ENCODE measurements at regions not wholly inside any gene's neighbourhood (a gene's known extent, or its start where the extent isn't known, plus 50 kb on each side); places are given as distances from the start of the nearest gene placed in this dataset.

DNA sequence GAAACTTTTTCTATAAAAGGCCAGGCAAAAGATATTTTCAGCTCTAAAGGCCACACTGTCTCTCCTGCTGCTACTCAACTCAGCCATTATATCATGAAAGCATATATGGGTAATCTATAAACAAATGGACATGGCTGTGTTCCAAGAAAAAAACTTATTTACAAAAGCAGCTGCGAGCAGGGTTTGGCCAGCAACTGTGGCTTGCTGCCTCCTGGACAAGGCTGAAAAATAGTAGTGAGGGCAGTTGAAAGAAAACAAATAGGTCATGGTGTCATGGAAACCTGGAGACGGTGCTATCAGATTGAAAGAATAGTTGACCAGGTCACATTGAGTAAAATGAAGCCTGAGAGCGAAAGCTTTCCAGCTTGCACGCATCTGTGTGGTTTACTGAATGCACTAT lies 89.2 kb upstream of the LRATD1 start:
- no peak for DNase-seq (ENCODE audit: low read depth)

DNA sequence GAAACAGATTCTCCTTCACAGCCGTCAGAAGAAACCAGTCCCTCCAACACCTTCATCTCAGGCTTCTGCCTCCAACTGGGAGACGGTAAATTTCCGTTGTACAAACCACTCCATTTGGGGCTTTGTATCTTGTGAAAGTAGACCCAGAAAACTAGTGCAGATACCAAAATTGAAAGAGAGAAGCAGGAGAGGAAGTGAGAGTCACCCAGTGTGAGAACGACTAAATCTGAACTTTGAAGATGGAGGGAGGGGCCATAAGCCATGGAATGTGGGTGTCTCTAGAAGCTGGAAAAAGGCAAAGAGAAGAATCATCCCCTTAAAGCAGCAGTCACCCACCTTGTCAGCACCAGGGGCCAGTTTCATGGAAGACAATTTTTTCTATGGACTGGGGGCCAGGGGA lies 88.3 kb upstream of the LRATD1 start:
- TF ChIP-seq, protein P1, sequence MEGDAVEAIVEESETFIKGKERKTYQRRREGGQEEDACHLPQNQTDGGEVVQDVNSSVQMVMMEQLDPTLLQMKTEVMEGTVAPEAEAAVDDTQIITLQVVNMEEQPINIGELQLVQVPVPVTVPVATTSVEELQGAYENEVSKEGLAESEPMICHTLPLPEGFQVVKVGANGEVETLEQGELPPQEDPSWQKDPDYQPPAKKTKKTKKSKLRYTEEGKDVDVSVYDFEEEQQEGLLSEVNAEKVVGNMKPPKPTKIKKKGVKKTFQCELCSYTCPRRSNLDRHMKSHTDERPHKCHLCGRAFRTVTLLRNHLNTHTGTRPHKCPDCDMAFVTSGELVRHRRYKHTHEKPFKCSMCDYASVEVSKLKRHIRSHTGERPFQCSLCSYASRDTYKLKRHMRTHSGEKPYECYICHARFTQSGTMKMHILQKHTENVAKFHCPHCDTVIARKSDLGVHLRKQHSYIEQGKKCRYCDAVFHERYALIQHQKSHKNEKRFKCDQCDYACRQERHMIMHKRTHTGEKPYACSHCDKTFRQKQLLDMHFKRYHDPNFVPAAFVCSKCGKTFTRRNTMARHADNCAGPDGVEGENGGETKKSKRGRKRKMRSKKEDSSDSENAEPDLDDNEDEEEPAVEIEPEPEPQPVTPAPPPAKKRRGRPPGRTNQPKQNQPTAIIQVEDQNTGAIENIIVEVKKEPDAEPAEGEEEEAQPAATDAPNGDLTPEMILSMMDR (IDR thresholded peaks at IDR 0.05; ENCODE audit: low read length, missing control alignments), result no peak
- no peak overlapping the region for H3K4me3 ChIP-seq (replicated peaks; ENCODE audit: low read depth, low read length)
- no peak for DNase-seq (ENCODE audit: low read depth)

More for the DNA sequence above, 89.2 kb upstream of the LRATD1 start:
- TF ChIP-seq, protein P1 (IDR thresholded peaks at IDR 0.05; ENCODE audit: low read length, missing control alignments), result no peak
- H3K4me3 ChIP-seq (replicated peaks; ENCODE audit: low read depth, low read length), result no peak overlapping the region

DNA sequence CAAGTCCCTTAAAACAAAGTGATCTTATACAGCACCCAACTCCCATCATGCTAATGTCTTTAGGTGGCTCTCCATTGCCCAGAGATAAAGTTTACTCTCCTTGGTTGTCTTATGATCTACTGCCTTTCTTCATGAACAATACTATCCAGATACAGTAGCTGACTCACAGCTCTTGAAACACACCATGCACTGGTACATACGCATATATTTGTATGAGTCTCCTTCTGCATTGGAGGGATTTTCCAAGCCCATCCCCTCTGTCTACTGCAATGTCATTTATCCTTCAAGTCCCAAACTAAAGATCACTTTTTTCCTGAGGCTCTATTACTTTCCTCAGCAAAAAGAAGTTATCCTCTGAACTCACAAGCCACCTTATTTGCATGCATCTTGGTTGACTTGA lies 84.7 kb upstream of the LRATD1 start:
- DNase-seq (ENCODE audit: low read depth), result no peak
- TF ChIP-seq, protein P1 (IDR thresholded peaks at IDR 0.05; ENCODE audit: low read length, missing control alignments), result no peak
- H3K4me3 ChIP-seq (replicated peaks; ENCODE audit: low read depth, low read length), result no peak overlapping the region

DNA sequence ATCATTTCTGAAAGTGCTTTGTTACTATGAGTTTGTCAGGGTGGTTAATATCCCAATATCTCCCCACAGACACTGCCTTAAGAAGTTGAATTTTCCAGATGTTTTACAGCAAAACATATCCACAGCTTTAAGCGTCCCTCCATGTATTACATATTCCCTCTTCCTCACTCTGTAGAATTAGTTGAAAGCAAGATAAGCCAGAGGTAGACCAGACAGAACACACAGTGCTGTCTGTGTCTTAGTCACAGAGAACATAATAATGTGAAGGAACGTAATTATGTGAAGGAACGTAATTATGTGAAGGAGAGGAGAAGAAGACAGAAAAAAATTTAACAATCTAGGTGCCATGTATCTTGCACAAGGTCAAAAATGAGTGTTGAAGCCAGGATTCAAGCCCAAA lies 81.9 kb upstream of the LRATD1 start:
- no peak overlapping the region for H3K4me3 ChIP-seq (replicated peaks; ENCODE audit: low read depth, low read length)
- TF ChIP-seq, protein P1 (IDR thresholded peaks at IDR 0.05; ENCODE audit: low read length, missing control alignments), result no peak
- no peak for DNase-seq (ENCODE audit: low read depth)

DNA sequence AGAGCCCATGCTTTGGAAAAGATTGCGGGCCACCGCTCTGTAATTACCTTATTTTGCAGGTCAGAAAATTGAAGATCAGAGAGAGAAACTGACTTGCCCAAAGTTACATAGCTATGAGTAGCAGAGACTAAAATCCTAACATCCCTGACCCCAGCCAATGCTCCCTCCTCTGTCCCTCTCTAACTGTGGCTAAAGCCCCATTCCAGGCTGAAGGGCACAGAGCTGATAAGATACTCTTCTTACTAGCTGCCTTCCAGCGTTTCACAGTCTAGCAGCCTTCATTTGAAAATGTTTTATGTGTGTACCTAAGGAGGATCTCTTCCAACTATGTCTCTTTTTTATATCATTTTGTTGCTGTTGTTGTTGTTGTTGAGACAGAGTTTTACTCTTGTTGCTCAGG lies 81.4 kb upstream of the LRATD1 start:
- no peak for DNase-seq (ENCODE audit: low read depth)
- no peak overlapping the region for H3K4me3 ChIP-seq (replicated peaks; ENCODE audit: low read depth, low read length)
- TF ChIP-seq, protein P1 (IDR thresholded peaks at IDR 0.05; ENCODE audit: low read length, missing control alignments), result no peak

DNA sequence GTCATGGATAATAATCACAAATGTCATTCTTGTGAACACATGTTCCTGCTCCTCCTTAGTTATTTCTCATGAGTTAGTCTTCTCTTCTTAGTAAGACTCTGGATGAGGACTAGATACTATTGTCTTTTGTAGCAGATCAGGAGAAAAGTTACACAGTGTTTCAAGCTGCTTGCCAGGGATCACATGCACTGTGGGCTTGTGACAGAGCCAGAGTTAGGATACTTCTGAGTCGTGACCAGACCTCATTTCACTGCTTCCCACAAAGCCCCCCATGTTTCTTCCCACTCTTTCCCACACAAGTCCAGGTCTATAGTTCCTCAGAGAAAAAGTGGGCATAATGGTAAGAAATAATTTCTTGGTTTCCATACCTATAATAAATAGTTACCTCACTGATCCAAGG lies 80.2 kb upstream of the LRATD1 start:
- H3K4me3 ChIP-seq (replicated peaks; ENCODE audit: low read depth, low read length), result no peak overlapping the region
- TF ChIP-seq, protein P1 (IDR thresholded peaks at IDR 0.05; ENCODE audit: low read length, missing control alignments), result no peak
- no peak for DNase-seq (ENCODE audit: low read depth)

DNA sequence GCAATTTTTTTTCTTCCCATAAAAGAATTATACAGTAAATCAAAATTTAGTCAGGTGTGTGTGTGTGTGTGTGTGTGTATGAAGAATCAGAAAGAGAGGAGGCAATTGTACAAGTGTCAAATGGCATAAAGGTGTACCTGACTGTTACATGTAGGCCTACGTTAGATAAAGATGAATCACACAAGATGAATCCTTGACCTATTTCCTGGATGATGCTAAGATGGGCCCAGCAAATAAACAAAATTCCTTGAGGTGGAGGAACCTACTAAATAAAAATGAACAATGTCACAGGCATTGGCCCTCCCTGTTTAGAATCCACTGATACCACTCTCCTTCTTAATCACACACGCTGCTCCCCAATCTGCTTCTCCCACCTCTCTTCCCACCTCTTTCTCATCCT lies 79.7 kb upstream of the LRATD1 start:
- DNase-seq (ENCODE audit: low read depth), result no peak
- TF ChIP-seq, protein P1 (IDR thresholded peaks at IDR 0.05; ENCODE audit: low read length, missing control alignments), result no peak
- no peak overlapping the region for H3K4me3 ChIP-seq (replicated peaks; ENCODE audit: low read depth, low read length)
